ENCODE measurements at regions not wholly inside any gene's neighbourhood (a gene's known extent, or its start where the extent isn't known, plus 50 kb on each side); places are given as distances from the start of the nearest gene placed in this dataset.

DNA sequence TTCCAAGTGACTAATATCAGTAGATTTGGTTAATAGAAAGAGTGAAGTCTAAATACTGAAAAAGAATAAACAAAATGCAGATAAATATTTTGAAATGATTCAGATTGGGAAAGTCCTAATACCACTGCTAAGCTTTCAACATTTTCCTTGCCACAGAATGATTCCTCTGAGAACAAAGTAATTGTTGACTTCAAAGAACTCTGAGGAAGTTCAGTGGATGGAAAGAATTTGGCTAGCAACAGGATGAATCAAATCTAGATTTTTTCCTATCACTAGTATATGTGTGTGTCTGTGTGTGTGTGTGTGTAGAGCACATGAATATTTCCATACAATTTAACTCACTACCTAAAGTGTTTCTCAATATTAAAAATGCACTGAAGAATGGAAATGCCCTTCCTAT is 107.9 kb upstream of the PREP start:
- no peaks in the 10 kb centered on the region for H3K36me3 ChIP-seq (ENCODE audit: low read depth)
- DNase-seq = no peak
- H3K79me2 ChIP-seq (ENCODE audit: low read depth) = no peaks in the 10 kb centered on the region
- TF ChIP-seq EZH2 (IDR thresholded peaks at IDR 0.05; ENCODE audit: low read depth) = no peak
- TF ChIP-seq, protein P1, sequence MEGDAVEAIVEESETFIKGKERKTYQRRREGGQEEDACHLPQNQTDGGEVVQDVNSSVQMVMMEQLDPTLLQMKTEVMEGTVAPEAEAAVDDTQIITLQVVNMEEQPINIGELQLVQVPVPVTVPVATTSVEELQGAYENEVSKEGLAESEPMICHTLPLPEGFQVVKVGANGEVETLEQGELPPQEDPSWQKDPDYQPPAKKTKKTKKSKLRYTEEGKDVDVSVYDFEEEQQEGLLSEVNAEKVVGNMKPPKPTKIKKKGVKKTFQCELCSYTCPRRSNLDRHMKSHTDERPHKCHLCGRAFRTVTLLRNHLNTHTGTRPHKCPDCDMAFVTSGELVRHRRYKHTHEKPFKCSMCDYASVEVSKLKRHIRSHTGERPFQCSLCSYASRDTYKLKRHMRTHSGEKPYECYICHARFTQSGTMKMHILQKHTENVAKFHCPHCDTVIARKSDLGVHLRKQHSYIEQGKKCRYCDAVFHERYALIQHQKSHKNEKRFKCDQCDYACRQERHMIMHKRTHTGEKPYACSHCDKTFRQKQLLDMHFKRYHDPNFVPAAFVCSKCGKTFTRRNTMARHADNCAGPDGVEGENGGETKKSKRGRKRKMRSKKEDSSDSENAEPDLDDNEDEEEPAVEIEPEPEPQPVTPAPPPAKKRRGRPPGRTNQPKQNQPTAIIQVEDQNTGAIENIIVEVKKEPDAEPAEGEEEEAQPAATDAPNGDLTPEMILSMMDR (conservative IDR thresholded peaks at IDR 0.05) = no peak
- H3F3A ChIP-seq (ENCODE audit: insufficient read depth, low read depth) = no peaks in the 10 kb centered on the region
- no peak overlapping the region for H2AFZ ChIP-seq
- BruUV-seq (replicated peaks) = no TSS peak
- intact Hi-C loops (cut with micrococcal nuclease; ENCODE audit: unreplicated experiment) = no loop called here
- no peak overlapping the region for H3K4me2 ChIP-seq
- H3K9me3 ChIP-seq (ENCODE audit: insufficient read depth, low read depth) = no peaks in the 10 kb centered on the region
- ChIA-PET POLR2A (ENCODE audit: unreplicated experiment) (no interaction called here), CTCF (no interaction called here)
- H3K9me2 ChIP-seq (ENCODE audit: insufficient read depth) = no peaks in the 10 kb centered on the region
- H4K20me1 ChIP-seq (ENCODE audit: insufficient read depth) = no peaks in the 10 kb centered on the region
- H3K4me3 ChIP-seq = no peak overlapping the region
- no peaks in the 10 kb centered on the region for H3K27me3 ChIP-seq (ENCODE audit: insufficient read depth, low read depth)
- no peaks in the 10 kb centered on the region for H3K4me1 ChIP-seq (replicated peaks; ENCODE audit: insufficient read depth)
- no peak overlapping the region for H3K27ac ChIP-seq

DNA sequence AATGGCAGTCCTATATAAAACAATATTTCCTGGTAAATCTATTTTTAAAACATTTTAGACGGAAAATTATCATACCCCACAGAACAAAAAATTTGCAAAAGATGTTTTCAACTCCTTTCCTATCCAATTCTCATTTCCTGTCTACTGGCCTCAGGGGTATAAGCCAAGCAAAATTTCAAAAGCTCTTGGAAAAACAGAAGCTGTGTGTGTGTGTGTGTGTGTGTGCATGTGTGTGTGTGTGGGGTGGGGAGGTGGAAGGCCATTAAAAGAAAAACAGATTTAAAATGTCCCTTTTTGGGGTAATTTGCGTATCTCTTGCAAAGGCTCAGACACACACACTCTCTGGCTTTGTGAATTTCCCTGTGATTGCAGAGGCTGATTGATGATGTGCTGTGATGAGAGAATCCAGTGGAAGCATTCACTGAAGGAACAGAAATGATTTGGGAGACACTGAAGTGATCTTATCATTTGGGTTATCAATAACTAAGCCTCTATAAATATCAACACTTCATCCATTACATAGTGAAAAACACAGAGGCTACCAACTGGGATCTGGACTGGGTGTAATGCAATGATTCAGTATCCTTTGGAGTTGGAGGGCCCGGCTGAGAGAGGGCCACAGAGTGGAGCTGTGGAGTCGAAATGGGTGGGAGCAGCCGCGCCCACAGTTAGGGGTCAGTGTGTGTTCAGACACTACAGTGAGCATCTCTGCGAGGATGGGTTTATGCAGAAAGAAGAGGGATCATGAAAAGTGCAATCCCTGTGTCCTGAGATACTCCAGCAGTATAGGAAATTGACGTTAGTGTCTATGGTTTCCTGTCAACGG is 106.8 kb upstream of the PREP start:
- H3K27ac ChIP-seq = no peak overlapping the region
- no peaks in the 10 kb centered on the region for H3K79me2 ChIP-seq (ENCODE audit: low read depth)
- no TSS peak for BruUV-seq (replicated peaks)
- no peak for DNase-seq
- CTCF ChIA-PET = no interaction called here
- no peak overlapping the region for H2AFZ ChIP-seq
- no peaks in the 10 kb centered on the region for H3K36me3 ChIP-seq (ENCODE audit: low read depth)
- no peak overlapping the region for H3K4me2 ChIP-seq
- H4K20me1 ChIP-seq (ENCODE audit: insufficient read depth) = no peaks in the 10 kb centered on the region
- no peaks in the 10 kb centered on the region for H3K9me3 ChIP-seq (ENCODE audit: insufficient read depth, low read depth)
- H3K9me2 ChIP-seq (ENCODE audit: insufficient read depth) = no peaks in the 10 kb centered on the region
- intact Hi-C loops (cut with micrococcal nuclease; ENCODE audit: unreplicated experiment) = no loop called here
- no peaks in the 10 kb centered on the region for H3F3A ChIP-seq (ENCODE audit: insufficient read depth, low read depth)
- no peaks in the 10 kb centered on the region for H3K27me3 ChIP-seq (ENCODE audit: insufficient read depth, low read depth)
- H3K4me3 ChIP-seq = no peak overlapping the region
- TF ChIP-seq EZH2 (IDR thresholded peaks at IDR 0.05; ENCODE audit: low read depth) = no peak
- TF ChIP-seq, protein P1 (conservative IDR thresholded peaks at IDR 0.05) = no peak
- H3K4me1 ChIP-seq (replicated peaks; ENCODE audit: insufficient read depth) = no peaks in the 10 kb centered on the region
- POLR2A ChIA-PET (ENCODE audit: unreplicated experiment) = no interaction called here

DNA sequence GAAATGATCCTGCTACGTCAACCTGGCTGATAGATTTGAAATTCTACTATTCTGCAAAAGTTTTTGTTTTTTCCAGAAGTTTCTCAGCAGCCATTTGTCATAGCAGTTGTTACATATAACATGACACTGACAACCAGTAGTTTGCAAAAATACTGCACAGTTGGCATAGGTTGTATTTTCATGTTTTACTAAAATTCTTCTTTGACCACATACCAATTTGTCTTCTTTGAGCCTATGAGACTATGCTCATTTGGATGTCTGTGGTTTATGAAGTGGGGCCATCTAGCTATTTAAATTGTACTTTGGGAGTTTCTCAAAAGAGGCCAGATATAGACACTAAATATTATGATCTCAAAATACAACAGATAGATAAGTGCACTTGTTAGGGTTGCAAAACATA is 104.9 kb upstream of the PREP start:
- intact Hi-C loops (cut with micrococcal nuclease; ENCODE audit: unreplicated experiment) = no loop called here
- no peaks in the 10 kb centered on the region for H3K9me2 ChIP-seq (ENCODE audit: insufficient read depth)
- ChIA-PET CTCF (no interaction called here), POLR2A (ENCODE audit: unreplicated experiment) (no interaction called here)
- no peaks in the 10 kb centered on the region for H3K36me3 ChIP-seq (ENCODE audit: low read depth)
- H3K4me3 ChIP-seq = no peak overlapping the region
- no peaks in the 10 kb centered on the region for H3F3A ChIP-seq (ENCODE audit: insufficient read depth, low read depth)
- H3K9me3 ChIP-seq (ENCODE audit: insufficient read depth, low read depth) = no peaks in the 10 kb centered on the region
- BruUV-seq (replicated peaks) = no TSS peak
- no peak for DNase-seq
- H3K27ac ChIP-seq = no peak overlapping the region
- no peak overlapping the region for H3K4me2 ChIP-seq
- H2AFZ ChIP-seq = no peak overlapping the region
- TF ChIP-seq, protein P1 (conservative IDR thresholded peaks at IDR 0.05) = no peak
- H3K27me3 ChIP-seq (ENCODE audit: insufficient read depth, low read depth) = no peaks in the 10 kb centered on the region
- no peaks in the 10 kb centered on the region for H3K4me1 ChIP-seq (replicated peaks; ENCODE audit: insufficient read depth)
- H3K79me2 ChIP-seq (ENCODE audit: low read depth) = no peaks in the 10 kb centered on the region
- H4K20me1 ChIP-seq (ENCODE audit: insufficient read depth) = no peaks in the 10 kb centered on the region

Measured in PC-9 (cell line).